Umbilical cord (tissue), 1 donor: ENCODE measurements at regions not wholly inside any gene's neighbourhood (a gene's known extent, or its start where the extent isn't known, plus 50 kb on each side); places are given as distances from the start of the nearest gene placed in this dataset.

ENCODE experiments used
- DNase-seq: peaks from one replicate; pipeline ENCODE4 v3.0.0-alpha.2; 2015; ENCODE audit warnings: low spot score

GRCh38 chr14:80146941-80147340 is 64.4 kb downstream of the DIO2 start:
- no peak for DNase-seq

- no peak for DNase-seq
Observed at GRCh38 chr14:80136358-80136757, 74.9 kb downstream of the DIO2 start.

GRCh38 chr14:80135305-80136088 is 75.8 kb downstream of the DIO2 start:
- no peak for DNase-seq

- DNase-seq: no peak
Observed at GRCh38 chr14:80134321-80134720, 77.0 kb downstream of the DIO2 start.

DNA sequence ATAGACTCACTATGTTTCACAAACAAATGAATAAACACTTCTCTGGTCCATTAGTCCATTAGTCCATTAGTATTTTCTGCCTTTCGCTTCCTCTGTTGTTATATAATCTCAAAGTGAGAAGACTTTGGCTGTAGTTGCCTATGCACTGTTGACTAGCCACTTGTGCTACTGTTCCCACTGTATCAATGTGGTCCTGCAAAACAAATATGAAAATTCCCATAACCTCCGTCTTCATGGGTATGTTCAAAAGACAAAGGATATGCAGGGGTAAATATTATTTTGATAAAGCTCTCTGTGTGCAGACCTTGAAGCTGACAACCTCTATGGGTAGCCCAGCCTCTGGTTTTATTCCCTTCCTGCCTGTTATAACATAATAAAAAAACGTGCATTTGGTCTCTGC is 77.8 kb downstream of the DIO2 start:
- DNase-seq: no peak

- no peak for DNase-seq
Observed at GRCh38 chr14:80127466-80127865, 83.8 kb downstream of the DIO2 start.

DNA sequence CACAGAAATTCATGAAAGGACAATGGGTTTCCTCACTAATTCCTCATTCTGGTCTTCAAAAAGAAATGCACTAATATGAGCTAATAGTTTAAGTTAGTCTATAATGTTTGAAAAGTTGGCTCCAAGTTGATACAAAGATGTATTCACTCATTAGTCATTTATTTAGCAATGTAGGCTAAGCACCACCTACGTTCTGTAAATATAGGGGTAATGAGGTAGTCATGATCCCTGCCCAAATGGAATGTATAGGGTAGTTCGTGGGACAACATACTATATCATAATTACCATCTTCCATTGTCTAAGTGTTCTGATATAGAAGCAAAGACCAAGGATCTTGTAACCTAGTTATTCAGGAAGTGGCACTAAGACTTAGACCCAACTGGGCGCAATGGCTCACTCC is 86.5 kb downstream of the DIO2 start:
- DNase-seq: no peak

- no peak for DNase-seq
Observed at GRCh38 chr14:80117876-80118275, 93.4 kb downstream of the DIO2 start.

DNA sequence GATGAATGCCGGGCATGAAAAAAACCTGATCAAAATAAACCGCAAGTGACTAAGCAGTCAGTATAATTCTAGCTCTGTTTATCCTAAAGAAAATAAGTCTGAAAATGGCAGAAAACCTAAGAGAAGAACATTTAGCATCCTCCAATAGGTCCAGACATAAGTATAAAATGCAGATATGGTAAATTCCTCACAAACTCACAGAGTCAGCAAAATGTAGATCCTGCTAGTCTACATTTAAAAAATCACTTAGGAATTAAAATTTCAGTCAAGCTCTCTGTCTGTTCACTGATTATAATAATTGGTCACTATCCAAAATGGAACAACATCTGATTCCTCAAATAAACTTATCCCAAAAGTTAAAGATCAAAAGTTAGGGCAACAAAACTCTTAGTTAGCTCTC is 95.1 kb downstream of the DIO2 start:
- DNase-seq: peak; percentile 22

DNA sequence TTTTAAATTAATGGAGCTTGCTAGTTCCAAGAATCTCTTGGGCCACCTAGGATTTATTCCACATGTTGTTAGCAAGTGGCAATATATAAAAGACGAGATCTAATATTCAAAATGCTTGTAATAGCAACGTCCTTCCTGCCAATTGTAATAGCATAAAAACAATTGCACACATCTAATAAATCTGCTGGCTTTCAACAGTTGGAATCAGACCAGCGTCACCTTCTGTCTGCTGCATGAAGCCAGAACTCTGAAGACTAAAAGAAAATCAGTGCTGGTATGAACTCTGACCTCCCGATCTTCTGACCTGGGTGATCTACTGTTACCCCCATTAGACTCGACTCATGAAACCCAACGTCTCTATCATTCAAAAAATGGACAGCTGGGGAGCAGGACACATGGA is 100.6 kb downstream of the DIO2 start:
- no peak for DNase-seq

GRCh38 chr14:80109055-80109454 is 102.2 kb downstream of the DIO2 start:
- no peak for DNase-seq

- no peak for DNase-seq
Observed at GRCh38 chr14:80108430-80108829, 102.9 kb downstream of the DIO2 start.

DNA sequence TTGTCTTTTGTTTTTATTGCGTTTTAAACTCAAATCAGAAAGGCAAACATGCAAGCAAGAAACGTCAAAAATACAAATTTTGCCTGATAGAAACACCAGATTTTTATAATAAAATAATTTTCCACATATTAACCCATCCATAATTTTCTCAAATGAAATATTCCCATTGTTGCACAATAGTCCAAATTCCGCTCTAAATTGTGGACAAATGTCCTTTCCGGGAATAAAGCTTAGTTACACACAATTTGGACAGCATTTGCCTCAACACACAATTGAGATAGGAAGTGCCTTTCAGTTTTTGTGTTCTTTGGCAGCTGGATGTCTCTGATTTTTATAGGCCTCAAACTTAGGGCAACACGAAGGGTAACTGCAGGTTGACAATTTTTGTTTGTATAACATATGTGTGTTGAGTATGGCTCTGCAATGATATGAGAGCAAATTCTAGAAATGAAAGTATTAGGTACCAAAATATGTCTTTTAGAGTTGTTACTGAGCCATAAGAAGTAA is 105.8 kb downstream of the DIO2 start:
- DNase-seq: no peak

DNA sequence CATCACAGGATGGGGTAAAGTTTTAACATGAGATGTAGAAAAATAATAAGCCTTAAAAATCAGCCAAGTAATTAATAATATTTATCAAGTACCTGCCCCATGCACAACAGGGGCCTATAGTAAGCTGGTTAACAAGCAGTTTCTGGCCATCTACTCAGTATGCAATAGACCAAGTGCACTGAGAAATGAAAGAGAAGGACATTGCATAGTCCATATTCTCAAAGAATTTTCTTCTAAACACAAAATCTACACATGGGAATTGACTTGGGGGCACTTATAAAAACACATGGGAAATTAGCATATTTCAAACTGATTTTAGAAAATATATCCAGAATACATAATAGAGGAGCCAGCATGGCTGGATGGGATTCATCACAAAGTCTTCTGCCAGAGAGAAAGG is 109.5 kb downstream of the DIO2 start:
- no peak for DNase-seq

DNA sequence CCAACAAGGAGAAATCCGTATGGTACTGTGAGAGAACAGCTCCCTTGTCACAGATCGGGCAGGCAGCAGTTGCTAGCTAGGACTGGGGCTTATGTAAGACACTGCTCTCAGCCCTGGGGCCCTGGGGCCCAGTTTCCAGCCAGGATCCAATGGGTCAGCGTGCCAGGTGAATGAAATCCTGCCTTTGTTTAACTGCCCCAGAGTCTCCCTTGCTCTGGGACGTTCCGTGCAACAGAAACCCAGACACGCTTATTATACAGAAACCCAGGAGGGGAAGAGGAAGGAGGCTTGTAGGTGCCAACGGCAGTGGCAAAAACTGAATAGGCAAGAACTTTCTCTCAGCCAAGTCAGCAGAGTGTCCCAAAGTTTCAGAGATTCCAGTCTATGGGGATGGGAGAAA is 110.6 kb downstream of the DIO2 start:
- DNase-seq: no peak

DNA sequence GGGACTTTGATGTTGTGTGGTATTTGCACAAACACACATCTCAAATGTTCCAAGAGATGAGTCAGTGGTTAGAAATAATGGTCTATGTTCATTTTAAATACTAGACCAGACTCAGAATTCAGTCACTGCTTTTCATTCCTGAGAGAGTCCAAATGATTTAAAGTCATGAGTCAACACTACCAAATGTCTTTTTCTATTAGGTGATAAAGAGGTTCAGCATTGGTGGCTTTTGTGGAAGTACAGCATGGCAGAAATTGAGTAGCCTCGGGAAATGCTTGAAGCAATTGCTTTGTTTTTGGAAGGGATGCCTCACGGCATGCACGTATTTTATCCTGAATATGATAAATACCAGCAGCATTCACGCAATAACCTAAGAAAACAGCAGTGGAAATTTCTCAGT is 115.7 kb downstream of the DIO2 start:
- DNase-seq: peak; percentile 35

DNA sequence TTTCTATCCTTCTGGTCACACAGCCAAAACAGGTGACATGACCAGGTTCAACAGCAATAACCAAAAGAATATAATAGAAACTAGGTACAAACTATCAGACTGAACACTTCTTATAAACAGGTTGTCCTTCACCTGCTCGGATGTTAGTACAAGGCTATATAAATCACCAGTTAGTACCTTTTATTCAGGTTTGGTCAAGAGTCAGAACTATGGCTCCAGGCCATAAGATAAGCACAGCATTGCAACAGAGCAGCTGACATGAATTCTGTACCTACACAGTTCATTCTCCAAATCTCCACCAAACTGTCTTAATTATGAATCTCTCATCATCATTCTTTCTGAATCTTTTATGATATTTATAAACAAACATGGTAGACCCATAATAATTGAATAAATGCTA is 123.9 kb downstream of the DIO2 start:
- DNase-seq: no peak

DNA sequence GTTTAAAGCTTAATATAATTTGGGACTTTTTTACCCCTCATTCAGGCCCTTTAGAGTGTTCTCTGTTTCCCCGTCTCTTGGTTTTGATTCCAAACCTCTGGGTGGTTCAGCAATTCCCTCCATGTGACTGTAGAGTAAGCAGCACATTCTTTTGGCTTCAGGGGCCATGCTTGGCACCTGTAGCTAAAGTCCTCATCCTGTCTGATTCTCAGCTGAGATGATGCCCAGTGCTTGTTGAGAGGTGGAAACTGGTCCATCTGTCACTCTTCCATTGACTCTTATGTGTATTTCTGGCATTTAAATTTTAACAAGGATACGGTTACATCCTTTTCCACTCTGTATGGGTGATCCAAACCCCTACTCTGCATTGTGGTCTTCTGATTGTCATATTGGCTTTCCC is 127.1 kb downstream of the DIO2 start:
- no peak for DNase-seq

DNA sequence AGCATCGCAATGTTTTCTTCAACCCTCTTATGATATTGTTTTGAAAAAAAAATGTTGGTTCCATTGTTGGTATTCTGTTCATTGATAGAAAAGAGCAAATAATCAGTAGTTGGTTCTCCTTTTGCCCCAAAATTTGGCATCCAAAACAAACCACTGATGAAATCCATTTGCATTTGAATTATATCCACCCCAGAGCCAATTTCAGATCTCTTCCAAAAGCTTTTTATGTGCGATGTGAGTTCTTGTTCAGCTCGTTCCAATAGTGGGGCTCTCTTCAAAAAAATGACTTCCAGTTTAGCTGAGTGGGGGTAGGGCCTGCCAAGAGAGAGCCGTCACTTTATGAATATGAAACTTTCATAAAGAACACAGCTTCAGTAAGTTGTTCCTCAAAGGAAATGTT is 130.7 kb downstream of the DIO2 start:
- no peak for DNase-seq

- no peak for DNase-seq
Observed at GRCh38 chr14:80078501-80078900, 132.8 kb downstream of the DIO2 start.

- DNase-seq: no peak
Observed at GRCh38 chr14:80077262-80077661, 134.0 kb downstream of the DIO2 start.

DNA sequence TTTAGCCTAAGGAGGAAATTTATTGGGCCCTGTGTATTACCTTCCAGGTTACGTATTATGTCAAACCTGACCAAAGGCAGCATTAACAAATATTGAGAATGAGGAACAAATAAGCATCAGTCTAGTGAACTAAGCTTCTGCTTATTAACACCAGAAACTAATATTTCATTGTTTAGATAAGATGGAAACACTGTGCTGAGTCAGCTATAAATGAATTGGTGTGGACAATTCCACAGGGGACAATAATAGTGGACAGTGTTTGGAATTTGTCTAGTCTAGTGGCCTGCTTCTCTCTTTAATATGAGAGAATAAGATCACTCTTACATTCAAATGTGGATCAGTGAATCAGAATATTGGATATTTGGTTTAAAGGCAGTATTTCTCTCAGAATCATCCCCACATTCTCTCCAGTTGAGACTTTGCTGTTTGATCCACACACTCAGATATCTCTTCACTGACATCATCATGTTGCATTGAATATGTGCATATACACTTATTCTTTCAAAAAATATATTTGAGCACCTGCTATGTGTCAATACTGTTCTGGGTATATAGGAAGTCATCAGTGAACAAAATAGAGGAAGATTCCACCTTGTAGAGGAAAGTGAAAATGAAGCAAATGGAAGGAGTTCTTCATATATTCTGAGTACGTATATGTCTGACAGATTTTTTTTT is 136.3 kb downstream of the DIO2 start:
- no peak for DNase-seq

DNA sequence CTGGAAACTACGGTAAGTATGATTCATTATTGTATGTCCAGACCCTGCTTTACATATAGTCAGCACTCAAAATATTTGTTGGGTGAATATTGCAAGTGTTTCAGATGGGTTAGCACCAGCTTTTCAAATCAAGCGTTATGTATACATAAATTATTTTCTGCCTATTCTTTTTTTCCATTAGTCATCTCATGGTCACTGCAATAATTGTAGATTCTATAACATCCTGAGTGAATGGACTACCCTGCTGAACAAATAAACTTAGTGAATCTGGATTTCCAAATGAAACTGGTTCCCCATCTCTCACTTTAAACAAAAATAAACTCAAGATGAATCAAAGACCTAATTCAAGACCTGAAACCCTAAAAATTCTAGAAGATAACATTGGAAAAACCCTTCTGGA is 152.3 kb downstream of the DIO2 start:
- no peak for DNase-seq

GRCh38 chr14:80056497-80056801 is 154.9 kb downstream of the DIO2 start:
- no peak for DNase-seq
